CD4-positive, alpha-beta T cell (primary cell): ENCODE measurements at regions not wholly inside any gene's neighbourhood (a gene's known extent, or its start where the extent isn't known, plus 50 kb on each side); places are given as distances from the start of the nearest gene placed in this dataset.
"Not testable (repeated sequence)": the region's sequence is repeated elsewhere in the genome, so short reads cannot be mapped to it uniquely, and the experiment has no call there.

Experiments used
- ATAC-seq: fragments of 200-7000 bp; cut with Tn5 transposase; one replicate; pipeline ENCODE4 v1.10.0; 2022; ENCODE audit warnings: mild to moderate bottlenecking; ENCODE audit not compliant: poor library complexity
- CTCF ChIA-PET: fragments of 350-600 bp; sonication (Branson Sonifier 250); formaldehyde crosslinking; loops from one replicate; lab custom pipeline; 2021; ENCODE audit warnings: antibody characterized with exemption, inconsistent platforms; lab: Charles Lee
- POLR2A ChIA-PET: fragments of 350-600 bp; sonication (Branson Sonifier 250); formaldehyde crosslinking; loops from one replicate; lab custom pipeline; 2021; ENCODE audit warnings: antibody characterized with exemption, inconsistent platforms; lab: Charles Lee
- DNase-seq, 14 experiments: peaks; one replicate each; pipeline ENCODE4 v3.0.0-alpha.2; 2013 to 2020; ENCODE audit warnings: mixed read lengths in 2 of 14
- H3K27ac ChIP-seq, 2 donors: one replicate each; pipeline versions ENCODE4 v1.5.1 to v1.7.0; 2013; ENCODE audit warnings: low read length in 2 of 2, low read depth in 1 of 2, mild to moderate bottlenecking in 1 of 2
- H3K27me3 ChIP-seq, 2 experiments: 1 replicate in 1 of 2; 2 replicates in 1 of 2; pipeline versions ENCODE4 v1.6.1 to v1.7.0; 2013; ENCODE audit warnings: low read length in 2 of 2, control low read depth in 1 of 2, mild to moderate bottlenecking in 1 of 2, moderate library complexity in 1 of 2; ENCODE audit not compliant: insufficient read depth in 2 of 2, control insufficient read depth in 1 of 2
- H3K36me3 ChIP-seq: one replicate; pipeline ENCODE4 v1.6.1; 2013; ENCODE audit warnings: low read length, control low read depth; ENCODE audit not compliant: insufficient read depth
- H3K4me1 ChIP-seq: one replicate; pipeline ENCODE4 v1.6.1; 2013; ENCODE audit warnings: low read length, control low read depth; ENCODE audit not compliant: insufficient read depth
- H3K4me3 ChIP-seq: one replicate; pipeline ENCODE4 v1.5.1; 2013; ENCODE audit warnings: mild to moderate bottlenecking, low read length, moderate library complexity
- H3K9me3 ChIP-seq, 2 experiments: 1 replicate in 1 of 2; 2 replicates in 1 of 2; pipeline versions ENCODE4 v1.6.1 to v1.7.0; 2013; ENCODE audit warnings: low read length in 2 of 2, mild to moderate bottlenecking in 2 of 2, control low read depth in 1 of 2, moderate library complexity in 1 of 2; ENCODE audit not compliant: control insufficient read depth in 1 of 2, insufficient read depth in 1 of 2
- H3K27ac Mint-ChIP-seq: one replicate; pipeline ENCODE4 v1.8.0; 2020; ENCODE audit warnings: mixed read lengths
- H3K27me3 Mint-ChIP-seq: one replicate; pipeline ENCODE4 v1.8.0; 2021; ENCODE audit warnings: mixed read lengths
- H3K36me3 Mint-ChIP-seq: one replicate; pipeline ENCODE4 v1.8.0; 2021; ENCODE audit warnings: low read depth, mixed read lengths
- H3K4me1 Mint-ChIP-seq: one replicate; pipeline ENCODE4 v1.8.0; 2021; ENCODE audit warnings: low read depth, mixed read lengths
- H3K4me3 Mint-ChIP-seq: one replicate; pipeline ENCODE4 v1.8.0; 2020; ENCODE audit warnings: mild to moderate bottlenecking, mixed read lengths
- H3K9me3 Mint-ChIP-seq: one replicate; pipeline ENCODE4 v1.8.0; 2020; ENCODE audit warnings: mixed read lengths
- intact Hi-C, 2 experiments: fragments of 100-400 bp; cut with DNase I in 1 of 2; cut with micrococcal nuclease in 1 of 2; formaldehyde crosslinking; loops; one replicate each; pipeline versions ENCODE4 v1.15.1 to v1.9.0; 2023 to 2025; cut with DNase I, micrococcal nuclease
- TF ChIP-seq, protein P1 (sequence below): fragments of 200-600 bp; IDR thresholded peaks from one replicate; pipeline ENCODE4 v1.8.0; 2022; ENCODE audit warnings: antibody characterized with exemption, mild to moderate bottlenecking

GRCh38 chr15:77892335-77892734 is 185.2 kb downstream of the TBC1D2B start:
- Mint-ChIP-seq H3K36me3 (no peaks in the 10 kb centered on the region), H3K4me1 (no peaks in the 10 kb centered on the region), H3K27me3 (no peaks in the 10 kb centered on the region), H3K9me3 (no peaks in the 10 kb centered on the region), H3K4me3 (no peak overlapping the region), H3K27ac (no peak overlapping the region)
- TF ChIP-seq, protein P1, sequence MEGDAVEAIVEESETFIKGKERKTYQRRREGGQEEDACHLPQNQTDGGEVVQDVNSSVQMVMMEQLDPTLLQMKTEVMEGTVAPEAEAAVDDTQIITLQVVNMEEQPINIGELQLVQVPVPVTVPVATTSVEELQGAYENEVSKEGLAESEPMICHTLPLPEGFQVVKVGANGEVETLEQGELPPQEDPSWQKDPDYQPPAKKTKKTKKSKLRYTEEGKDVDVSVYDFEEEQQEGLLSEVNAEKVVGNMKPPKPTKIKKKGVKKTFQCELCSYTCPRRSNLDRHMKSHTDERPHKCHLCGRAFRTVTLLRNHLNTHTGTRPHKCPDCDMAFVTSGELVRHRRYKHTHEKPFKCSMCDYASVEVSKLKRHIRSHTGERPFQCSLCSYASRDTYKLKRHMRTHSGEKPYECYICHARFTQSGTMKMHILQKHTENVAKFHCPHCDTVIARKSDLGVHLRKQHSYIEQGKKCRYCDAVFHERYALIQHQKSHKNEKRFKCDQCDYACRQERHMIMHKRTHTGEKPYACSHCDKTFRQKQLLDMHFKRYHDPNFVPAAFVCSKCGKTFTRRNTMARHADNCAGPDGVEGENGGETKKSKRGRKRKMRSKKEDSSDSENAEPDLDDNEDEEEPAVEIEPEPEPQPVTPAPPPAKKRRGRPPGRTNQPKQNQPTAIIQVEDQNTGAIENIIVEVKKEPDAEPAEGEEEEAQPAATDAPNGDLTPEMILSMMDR, result no peak
- intact Hi-C loops, result no loop called here
- Histone ChIP-seq H3K4me1 (no peaks in the 10 kb centered on the region), H3K27me3 (no peaks in the 10 kb centered on the region), H3K27ac (no peak overlapping the region), H3K36me3 (no peaks in the 10 kb centered on the region), H3K4me3 (no peak overlapping the region), H3K9me3 (no peaks in the 10 kb centered on the region)
- ChIA-PET POLR2A (no interaction called here), CTCF (no interaction called here)
- ATAC-seq, result no peak
- DNase-seq, result no peak

- ATAC-seq, H3K27me3 Mint-ChIP-seq, H3K36me3 ChIP-seq, H3K36me3 Mint-ChIP-seq, H3K4me1 Mint-ChIP-seq, H3K9me3 Mint-ChIP-seq, H3K4me1 ChIP-seq, H3K4me3 Mint-ChIP-seq, H3K27ac Mint-ChIP-seq, POLR2A ChIA-PET, H3K27ac ChIP-seq, H3K27me3 ChIP-seq, CTCF ChIA-PET, DNase-seq, intact Hi-C loops, H3K9me3 ChIP-seq, H3K4me3 ChIP-seq: not testable (repeated sequence)
Observed at GRCh38 chr15:77891862-77892261, 185.6 kb downstream of the TBC1D2B start.

GRCh38 chr15:77890911-77891801 is 186.4 kb downstream of the TBC1D2B start:
- H3K4me3 ChIP-seq, H3K4me1 Mint-ChIP-seq, DNase-seq, CTCF ChIA-PET, H3K9me3 ChIP-seq, H3K4me3 Mint-ChIP-seq, H3K36me3 Mint-ChIP-seq, H3K27ac ChIP-seq, H3K9me3 Mint-ChIP-seq, POLR2A ChIA-PET, H3K27me3 ChIP-seq, intact Hi-C loops, H3K36me3 ChIP-seq, ATAC-seq, H3K27me3 Mint-ChIP-seq, H3K4me1 ChIP-seq, H3K27ac Mint-ChIP-seq: not testable (repeated sequence)

GRCh38 chr15:77889828-77890725 is 187.4 kb downstream of the TBC1D2B start:
- H3K36me3 Mint-ChIP-seq, CTCF ChIA-PET, DNase-seq, POLR2A ChIA-PET, H3K4me1 Mint-ChIP-seq, H3K4me3 Mint-ChIP-seq, H3K4me3 ChIP-seq, H3K36me3 ChIP-seq, H3K9me3 ChIP-seq, H3K27ac Mint-ChIP-seq, ATAC-seq, H3K4me1 ChIP-seq, H3K27me3 ChIP-seq, H3K27me3 Mint-ChIP-seq, intact Hi-C loops, H3K9me3 Mint-ChIP-seq, H3K27ac ChIP-seq: not testable (repeated sequence)
